GM12878 (cell line): ENCODE measurements at regions not wholly inside any gene's neighbourhood (a gene's known extent, or its start where the extent isn't known, plus 50 kb on each side); places are given as distances from the start of the nearest gene placed in this dataset.

Experiments
- ATAC-seq: fragments of 200-7000 bp; cut with Tn5 transposase; 3 replicates; pipeline ENCODE4 v1.9.1; 2020; ENCODE audit warnings: mild to moderate bottlenecking, moderate library complexity
- BruUV-seq: library from RNA; stranded (reverse); fragments of 400-500 nt; replicated peaks from 2 replicates; lab custom pipeline; 2021; lab: Mats Ljungman, UMichigan
- CTCF ChIA-PET: fragments of 300-600 bp; sonication (Branson Sonifier 250); formaldehyde crosslinking; extraction: SDS; loops from one replicate; lab custom pipeline; 2021; ENCODE audit warnings: inconsistent platforms; lab: Yijun Ruan, JAX
- POLR2A ChIA-PET: fragments of 350-600 bp; formaldehyde crosslinking; extraction: SDS; loops from one replicate; lab custom pipeline; 2021; ENCODE audit warnings: inconsistent platforms; lab: Charles Lee
- RAD21 ChIA-PET: fragments of 300-600 bp; sonication (Branson Sonifier 250); formaldehyde crosslinking; loops from one replicate; lab custom pipeline; 2023; ENCODE audit warnings: antibody characterized with exemption; ENCODE audit not compliant: unreplicated experiment; lab: Charles Lee
- SMC1A ChIA-PET: fragments of 300-600 bp; sonication (Branson Sonifier 250); formaldehyde crosslinking; loops from one replicate; lab custom pipeline; 2023; ENCODE audit not compliant: unreplicated experiment, uncharacterized antibody; lab: Charles Lee
- DNase-seq: peaks from one replicate; pipeline ENCODE4 v3.0.0-alpha.2; 2011; ENCODE audit warnings: low read depth, low spot score
- FAIRE-seq: peaks from 3 replicates; lab custom pipeline; 2011; peaks lifted over from hg19 to GRCh38; lab: Jason Lieb, UNC
- H2AFZ ChIP-seq: 2 replicates; pipeline ENCODE4 v1.6.0; 2011; ENCODE audit warnings: low read depth, low read length, control low read depth; ENCODE audit not compliant: control insufficient read depth
- H3K27ac ChIP-seq: 2 replicates; pipeline ENCODE4 v1.5.1; 2011; ENCODE audit warnings: control low read depth; ENCODE audit not compliant: control insufficient read depth, insufficient read depth
- H3K27me3 ChIP-seq, 2 experiments: replicated peaks in 1 of 2; 2 replicates each; pipeline versions ENCODE4 v1.6.0 to v1.6.1; 2011; ENCODE audit warnings: low read length in 1 of 2; ENCODE audit not compliant: control insufficient read depth in 2 of 2, insufficient read depth in 2 of 2
- H3K36me3 ChIP-seq, 2 experiments: 2 replicates each; pipeline ENCODE4 v1.5.1; 2011; ENCODE audit warnings: low read length in 1 of 2; ENCODE audit not compliant: control insufficient read depth in 2 of 2, insufficient read depth in 2 of 2
- H3K4me1 ChIP-seq: 2 replicates; pipeline ENCODE4 v1.6.1; 2011; ENCODE audit warnings: mild to moderate bottlenecking, low read length, moderate library complexity, mixed read lengths; ENCODE audit not compliant: control insufficient read depth, insufficient read depth
- H3K4me2 ChIP-seq: 2 replicates; pipeline ENCODE4 v1.6.0; 2011; ENCODE audit warnings: control low read depth; ENCODE audit not compliant: control insufficient read depth, insufficient read depth
- H3K4me3 ChIP-seq: fragments of 200-600 bp; sonication (generic); 2 replicates; pipeline ENCODE4 v1.5.1; 2016
- H3K79me2 ChIP-seq: 2 replicates; pipeline ENCODE4 v1.6.0; 2011; ENCODE audit warnings: low read length; ENCODE audit not compliant: control insufficient read depth, insufficient read depth
- H3K9ac ChIP-seq: 2 replicates; pipeline ENCODE4 v1.8.0; 2011; ENCODE audit warnings: low read length, control low read depth, mixed read lengths; ENCODE audit not compliant: control insufficient read depth, insufficient read depth
- H3K9me3 ChIP-seq: replicated peaks from 3 replicates; pipeline ENCODE4 v1.5.1; 2011; ENCODE audit warnings: mild to moderate bottlenecking, low read length; ENCODE audit not compliant: control insufficient read depth, insufficient read depth
- H4K20me1 ChIP-seq: 2 replicates; pipeline ENCODE4 v1.6.0; 2011; ENCODE audit not compliant: control insufficient read depth, insufficient read depth
- CHD2 ChIP-seq: IDR thresholded peaks from 2 replicates; pipeline ENCODE4 v1.6.1; 2011; ENCODE audit warnings: low read depth, low read length, improper control_type of control experiment, borderline replicate concordance
- KAT2A ChIP-seq: conservative IDR thresholded peaks from 2 replicates; pipeline ENCODE4 v1.6.1; 2011; ENCODE audit warnings: low read depth, low read length; ENCODE audit not compliant: control insufficient read depth
- LARP7 ChIP-seq: fragments of 450-650 bp; IDR thresholded peaks from 2 replicates; pipeline ENCODE4 v1.6.1; 2017; ENCODE audit warnings: mild to moderate bottlenecking
- NR2C1 ChIP-seq: fragments of 450-650 bp; IDR thresholded peaks from 2 replicates; pipeline ENCODE4 v1.6.1; 2017; ENCODE audit warnings: antibody characterized with exemption, mild to moderate bottlenecking, moderate library complexity
- RAD21 ChIP-seq: IDR thresholded peaks from 2 replicates; pipeline ENCODE4 v1.6.1; 2011; ENCODE audit warnings: mild to moderate bottlenecking, low read depth, low read length, moderate library complexity; ENCODE audit not compliant: insufficient read depth
- SMC3 ChIP-seq: IDR thresholded peaks from 2 replicates; pipeline ENCODE4 v1.6.1; 2011; ENCODE audit warnings: low read length, improper control_type of control experiment, borderline replicate concordance
- SPI1 ChIP-seq: IDR thresholded peaks from 2 replicates; pipeline ENCODE4 v1.6.1; 2011; ENCODE audit warnings: low read depth, mild to moderate bottlenecking, low read length, moderate library complexity, borderline replicate concordance; ENCODE audit not compliant: insufficient read depth
- ZNF592 ChIP-seq: fragments of 450-650 bp; IDR thresholded peaks from 2 replicates; pipeline ENCODE4 v1.6.1; 2017; ENCODE audit warnings: mild to moderate bottlenecking, moderate library complexity
- WGBS: methylation state at CpG from one replicate; pipeline ENCODE4 v1.1.6; 2016; ENCODE audit warnings: low lambda C conversion rate; ENCODE audit not compliant: insufficient replicate concordance, insufficient coverage; ENCODE audit errors: missing lambda C conversion rate; 5-methylcytosine and 5-hydroxymethylcytosine counted together
- in situ Hi-C: fragments of 300-500 bp; cut with MboI; formaldehyde crosslinking; loops from 9 replicates; pipeline ENCODE4 v1.14.3; 2018; ENCODE audit warnings: mixed read lengths
- intact Hi-C: fragments of 100-400 bp; cut with micrococcal nuclease; formaldehyde crosslinking; loops from one replicate; pipeline ENCODE4 v1.14.2; 2022; ENCODE audit not compliant: unreplicated experiment

- BruUV-seq: no TSS peak
- H3K9me3 ChIP-seq: no peaks in the 10 kb centered on the region
Measured at GRCh38 chr11:15883455-15883920, 472.9 kb downstream of the SOX6 start.

GRCh38 chr11:15884141-15884540, 472.2 kb downstream of the SOX6 start:
- in situ Hi-C loops: no loop called here
- DNase-seq (no peak), ATAC-seq (no peak), FAIRE-seq (no peak)
- Histone ChIP-seq H3K27ac (no peak overlapping the region), H3K36me3 (no peaks in the 10 kb centered on the region), H2AFZ (no peak overlapping the region), H3K27me3 (no peaks in the 10 kb centered on the region), H3K9ac (no peak overlapping the region), H3K4me1 (no peaks in the 10 kb centered on the region), H3K9me3 (no peaks in the 10 kb centered on the region), H3K4me3 (no peak overlapping the region), H3K4me2 (no peak overlapping the region), H3K79me2 (no peaks in the 10 kb centered on the region), H4K20me1 (no peaks in the 10 kb centered on the region)
- POLR2A ChIA-PET: no interaction called here
- CTCF ChIA-PET: no interaction called here
- SMC1A ChIA-PET: no interaction called here
- WGBS: 58% methylated on average over 13 of the region's 13 CpGs
- TF ChIP-seq KAT2A (no peak), SMC3 (no peak), NR2C1 (no peak), ZNF592 (no peak), RAD21 (no peak), CHD2 (no peak)
- intact Hi-C loops: no loop called here
- no TSS peak for BruUV-seq
- RAD21 ChIA-PET: no interaction called here

More at GRCh38 chr11:15883455-15883920, 472.9 kb downstream of the SOX6 start:
- ChIA-PET POLR2A (no interaction called here), RAD21 (no interaction called here), SMC1A (no interaction called here), CTCF (no interaction called here)
- Histone ChIP-seq H3K4me2 (no peak overlapping the region), H2AFZ (no peak overlapping the region), H4K20me1 (no peaks in the 10 kb centered on the region), H3K27me3 (no peaks in the 10 kb centered on the region), H3K4me1 (no peaks in the 10 kb centered on the region), H3K9ac (no peak overlapping the region), H3K4me3 (no peak overlapping the region), H3K36me3 (no peaks in the 10 kb centered on the region), H3K27ac (no peak overlapping the region), H3K79me2 (no peaks in the 10 kb centered on the region)
- intact Hi-C loops (no loop called here), in situ Hi-C loops (no loop called here)
- WGBS: 50% methylated on average over 7 of the region's 7 CpGs
- TF ChIP-seq LARP7 (no peak), SPI1 (no peak)
- FAIRE-seq (no peak), DNase-seq (no peak), ATAC-seq (no peak)
